ENCODE measurements at regions not wholly inside any gene's neighbourhood (a gene's known extent, or its start where the extent isn't known, plus 50 kb on each side); places are given as distances from the start of the nearest gene placed in this dataset.
"Not testable (repeated sequence)": the region's sequence is repeated elsewhere in the genome, so short reads cannot be mapped to it uniquely, and the experiment has no call there.

DNA sequence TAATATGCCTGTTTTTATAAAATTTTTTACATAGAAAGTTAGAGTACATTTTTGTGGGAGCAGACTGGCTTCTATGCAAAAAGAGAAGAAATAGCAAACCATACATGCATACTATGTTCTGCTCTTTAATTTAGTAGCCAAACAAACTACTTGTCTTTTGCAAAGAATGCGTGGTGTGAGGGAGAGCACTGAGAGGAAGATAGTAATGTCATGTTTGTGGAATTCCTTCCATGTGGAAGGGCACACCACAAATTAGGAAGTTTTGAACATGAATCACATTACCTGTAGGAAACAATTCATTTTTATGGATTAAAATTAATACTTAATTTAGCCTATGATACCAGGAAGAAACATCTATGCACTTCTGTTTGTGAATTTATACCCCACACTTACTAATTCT, 1529.1 kb upstream of the ADGRL3 start:
- H3K4me1 ChIP-seq (ENCODE audit: insufficient read depth, low read length, poor library complexity, severe bottlenecking) = no peaks in the 10 kb centered on the region
- no peak overlapping the region for H3K27ac ChIP-seq (ENCODE audit: low read depth, low read length, poor library complexity, severe bottlenecking)
- no peak for TF ChIP-seq EZH2 (IDR thresholded peaks at IDR 0.05; ENCODE audit: borderline replicate concordance, low read depth, low read length, poor library complexity, severe bottlenecking)
- TF ChIP-seq, protein P1, sequence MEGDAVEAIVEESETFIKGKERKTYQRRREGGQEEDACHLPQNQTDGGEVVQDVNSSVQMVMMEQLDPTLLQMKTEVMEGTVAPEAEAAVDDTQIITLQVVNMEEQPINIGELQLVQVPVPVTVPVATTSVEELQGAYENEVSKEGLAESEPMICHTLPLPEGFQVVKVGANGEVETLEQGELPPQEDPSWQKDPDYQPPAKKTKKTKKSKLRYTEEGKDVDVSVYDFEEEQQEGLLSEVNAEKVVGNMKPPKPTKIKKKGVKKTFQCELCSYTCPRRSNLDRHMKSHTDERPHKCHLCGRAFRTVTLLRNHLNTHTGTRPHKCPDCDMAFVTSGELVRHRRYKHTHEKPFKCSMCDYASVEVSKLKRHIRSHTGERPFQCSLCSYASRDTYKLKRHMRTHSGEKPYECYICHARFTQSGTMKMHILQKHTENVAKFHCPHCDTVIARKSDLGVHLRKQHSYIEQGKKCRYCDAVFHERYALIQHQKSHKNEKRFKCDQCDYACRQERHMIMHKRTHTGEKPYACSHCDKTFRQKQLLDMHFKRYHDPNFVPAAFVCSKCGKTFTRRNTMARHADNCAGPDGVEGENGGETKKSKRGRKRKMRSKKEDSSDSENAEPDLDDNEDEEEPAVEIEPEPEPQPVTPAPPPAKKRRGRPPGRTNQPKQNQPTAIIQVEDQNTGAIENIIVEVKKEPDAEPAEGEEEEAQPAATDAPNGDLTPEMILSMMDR (conservative IDR thresholded peaks at IDR 0.05; ENCODE audit: low read depth, low read length) = no peak
- no peaks in the 10 kb centered on the region for H3K36me3 ChIP-seq (ENCODE audit: insufficient read depth, low read length, poor library complexity, severe bottlenecking)
- H3K9me3 ChIP-seq (ENCODE audit: low read depth, low read length, poor library complexity, severe bottlenecking) = no peaks in the 10 kb centered on the region
- no peak for DNase-seq (ENCODE audit: low spot score)
- POLR2A ChIA-PET (ENCODE audit: low non-redundant PET) = no interaction called here
- no peak overlapping the region for H3K4me3 ChIP-seq (ENCODE audit: low read depth, low read length, poor library complexity, severe bottlenecking)
- intact Hi-C loops (cut with micrococcal nuclease; ENCODE audit: unreplicated experiment) = no loop called here
- no peaks in the 10 kb centered on the region for H3K27me3 ChIP-seq (replicated peaks; ENCODE audit: insufficient read depth, low read depth, low read length, poor library complexity)
- no TSS peak for BruUV-seq (replicated peaks)
- CTCF ChIA-PET = no interaction called here

DNA sequence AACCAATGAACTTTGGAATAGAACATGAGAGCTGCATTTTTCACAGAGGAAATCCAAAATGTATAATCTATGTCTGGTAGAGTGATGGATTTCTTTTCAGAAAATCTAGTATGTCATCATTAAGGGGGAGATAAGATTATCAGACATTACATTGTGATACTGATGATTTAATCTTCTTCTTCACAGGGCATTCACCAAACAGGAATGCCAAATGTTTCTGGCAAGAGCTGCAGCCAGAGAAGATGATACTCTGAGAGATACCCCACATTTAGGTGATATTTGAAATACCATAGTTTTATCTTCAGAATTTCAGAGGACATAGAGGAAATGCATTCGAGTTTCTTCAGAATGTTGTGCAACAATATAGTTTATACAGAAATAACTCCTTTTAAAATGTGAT, 1523.7 kb upstream of the ADGRL3 start:
- Histone ChIP-seq H3K27me3 (replicated peaks; ENCODE audit: insufficient read depth, low read depth, low read length, poor library complexity) (no peaks in the 10 kb centered on the region), H3K9me3 (ENCODE audit: low read depth, low read length, poor library complexity, severe bottlenecking) (no peaks in the 10 kb centered on the region), H3K4me1 (ENCODE audit: insufficient read depth, low read length, poor library complexity, severe bottlenecking) (no peaks in the 10 kb centered on the region), H3K4me3 (ENCODE audit: low read depth, low read length, poor library complexity, severe bottlenecking) (no peak overlapping the region), H3K27ac (ENCODE audit: low read depth, low read length, poor library complexity, severe bottlenecking) (no peak overlapping the region), H3K36me3 (ENCODE audit: insufficient read depth, low read length, poor library complexity, severe bottlenecking) (no peaks in the 10 kb centered on the region)
- TF ChIP-seq, protein P1 (conservative IDR thresholded peaks at IDR 0.05; ENCODE audit: low read depth, low read length) = no peak
- TF ChIP-seq EZH2 (IDR thresholded peaks at IDR 0.05; ENCODE audit: borderline replicate concordance, low read depth, low read length, poor library complexity, severe bottlenecking) = no peak
- intact Hi-C loops (cut with micrococcal nuclease; ENCODE audit: unreplicated experiment) = no loop called here
- POLR2A ChIA-PET (ENCODE audit: low non-redundant PET) = no interaction called here
- CTCF ChIA-PET = no interaction called here
- BruUV-seq (replicated peaks) = no TSS peak
- no peak for DNase-seq (ENCODE audit: low spot score)

DNA sequence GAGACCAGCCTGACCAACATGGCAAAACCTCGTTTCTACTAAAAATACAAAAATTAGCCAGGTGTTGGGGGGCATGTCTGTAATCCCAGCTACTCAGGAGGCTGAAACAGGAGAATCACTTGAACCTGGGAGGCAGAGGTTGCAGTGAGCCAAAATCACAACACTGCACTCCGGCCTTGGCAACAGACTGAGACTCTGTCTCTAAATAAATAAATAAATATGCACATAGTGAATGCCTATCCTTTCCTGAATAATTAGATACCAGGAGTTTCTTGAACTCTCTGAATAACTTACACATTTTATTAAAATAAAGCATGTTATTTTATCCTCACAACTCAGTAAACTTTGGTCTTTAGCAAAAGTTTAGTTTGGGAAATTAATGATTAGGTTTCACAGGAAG, 1523.1 kb upstream of the ADGRL3 start:
- H3K27me3 ChIP-seq (replicated peaks; ENCODE audit: insufficient read depth, low read depth, low read length, poor library complexity); H3K27ac ChIP-seq (ENCODE audit: low read depth, low read length, poor library complexity, severe bottlenecking); H3K4me1 ChIP-seq (ENCODE audit: insufficient read depth, low read length, poor library complexity, severe bottlenecking); CTCF ChIA-PET; H3K36me3 ChIP-seq (ENCODE audit: insufficient read depth, low read length, poor library complexity, severe bottlenecking); POLR2A ChIA-PET (ENCODE audit: low non-redundant PET); H3K9me3 ChIP-seq (ENCODE audit: low read depth, low read length, poor library complexity, severe bottlenecking); BruUV-seq (replicated peaks); DNase-seq (ENCODE audit: low spot score); H3K4me3 ChIP-seq (ENCODE audit: low read depth, low read length, poor library complexity, severe bottlenecking); intact Hi-C loops (cut with micrococcal nuclease; ENCODE audit: unreplicated experiment): not testable (repeated sequence)

DNA sequence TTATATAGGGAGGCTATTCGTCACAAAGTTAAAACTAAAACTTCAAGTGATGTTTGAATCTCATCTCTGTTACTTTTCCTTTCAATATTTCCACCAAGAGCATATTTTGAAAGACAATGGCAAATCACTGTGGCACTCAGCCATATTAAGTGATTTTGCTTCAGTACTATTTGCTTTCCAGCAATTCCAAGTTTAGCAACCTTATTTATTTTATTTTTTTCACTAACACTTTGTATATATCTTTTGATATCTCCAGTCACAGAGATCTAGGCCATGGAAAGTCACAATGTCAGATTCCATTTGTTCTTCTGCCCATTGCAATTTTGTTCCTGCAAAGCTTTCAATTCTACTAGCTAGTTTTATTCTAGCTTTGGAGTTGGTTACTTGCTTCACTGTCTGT, 1514.5 kb upstream of the ADGRL3 start:
- TF ChIP-seq, protein P1 (conservative IDR thresholded peaks at IDR 0.05; ENCODE audit: low read depth, low read length) = no peak
- no peak for TF ChIP-seq EZH2 (IDR thresholded peaks at IDR 0.05; ENCODE audit: borderline replicate concordance, low read depth, low read length, poor library complexity, severe bottlenecking)
- POLR2A ChIA-PET (ENCODE audit: low non-redundant PET) = no interaction called here
- Histone ChIP-seq H3K9me3 (ENCODE audit: low read depth, low read length, poor library complexity, severe bottlenecking) (no peaks in the 10 kb centered on the region), H3K36me3 (ENCODE audit: insufficient read depth, low read length, poor library complexity, severe bottlenecking) (no peaks in the 10 kb centered on the region), H3K4me1 (ENCODE audit: insufficient read depth, low read length, poor library complexity, severe bottlenecking) (no peaks in the 10 kb centered on the region), H3K27me3 (replicated peaks; ENCODE audit: insufficient read depth, low read depth, low read length, poor library complexity) (no peaks in the 10 kb centered on the region), H3K27ac (ENCODE audit: low read depth, low read length, poor library complexity, severe bottlenecking) (no peak overlapping the region), H3K4me3 (ENCODE audit: low read depth, low read length, poor library complexity, severe bottlenecking) (no peak overlapping the region)
- CTCF ChIA-PET = no interaction called here
- no peak for DNase-seq (ENCODE audit: low spot score)
- intact Hi-C loops (cut with micrococcal nuclease; ENCODE audit: unreplicated experiment) = no loop called here
- BruUV-seq (replicated peaks) = no TSS peak
